Stomach (tissue), 4 donors: ENCODE measurements at regions not wholly inside any gene's neighbourhood (a gene's known extent, or its start where the extent isn't known, plus 50 kb on each side); places are given as distances from the start of the nearest gene placed in this dataset.

Experiments
- POLR2A ChIP-seq, 4 donors: fragments of 450-650 bp; IDR thresholded peaks; one replicate each; pipeline ENCODE4 v1.6.1; 2016; ENCODE audit warnings: antibody characterized with exemption in 4 of 4, control low read depth in 2 of 4, mild to moderate bottlenecking in 1 of 4, moderate library complexity in 1 of 4
- TF ChIP-seq, protein P1 (sequence below), 7 experiments: fragments of 450-650 bp in 4 of 7; fragments of 200-600 bp in 3 of 7; sonication (generic) in 3 of 7; IDR thresholded peaks; one replicate each; pipeline ENCODE4 v1.5.1; 2016 to 2019; ENCODE audit warnings: antibody characterized with exemption in 7 of 7, control low read depth in 2 of 7, mild to moderate bottlenecking in 1 of 7

GRCh38 chr18:60100778-60101177 lies 201.0 kb downstream of the PMAIP1 start:
- TF ChIP-seq, protein P1, sequence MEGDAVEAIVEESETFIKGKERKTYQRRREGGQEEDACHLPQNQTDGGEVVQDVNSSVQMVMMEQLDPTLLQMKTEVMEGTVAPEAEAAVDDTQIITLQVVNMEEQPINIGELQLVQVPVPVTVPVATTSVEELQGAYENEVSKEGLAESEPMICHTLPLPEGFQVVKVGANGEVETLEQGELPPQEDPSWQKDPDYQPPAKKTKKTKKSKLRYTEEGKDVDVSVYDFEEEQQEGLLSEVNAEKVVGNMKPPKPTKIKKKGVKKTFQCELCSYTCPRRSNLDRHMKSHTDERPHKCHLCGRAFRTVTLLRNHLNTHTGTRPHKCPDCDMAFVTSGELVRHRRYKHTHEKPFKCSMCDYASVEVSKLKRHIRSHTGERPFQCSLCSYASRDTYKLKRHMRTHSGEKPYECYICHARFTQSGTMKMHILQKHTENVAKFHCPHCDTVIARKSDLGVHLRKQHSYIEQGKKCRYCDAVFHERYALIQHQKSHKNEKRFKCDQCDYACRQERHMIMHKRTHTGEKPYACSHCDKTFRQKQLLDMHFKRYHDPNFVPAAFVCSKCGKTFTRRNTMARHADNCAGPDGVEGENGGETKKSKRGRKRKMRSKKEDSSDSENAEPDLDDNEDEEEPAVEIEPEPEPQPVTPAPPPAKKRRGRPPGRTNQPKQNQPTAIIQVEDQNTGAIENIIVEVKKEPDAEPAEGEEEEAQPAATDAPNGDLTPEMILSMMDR (IDR thresholded peaks at IDR 0.05): no peak
- no peak for TF ChIP-seq POLR2A (IDR thresholded peaks at IDR 0.05)
